D721Med (cell line): ENCODE measurements at regions not wholly inside any gene's neighbourhood (a gene's known extent, or its start where the extent isn't known, plus 50 kb on each side); places are given as distances from the start of the nearest gene placed in this dataset.

ENCODE experiments used
- DNase-seq: peaks from one replicate; pipeline ENCODE4 v3.0.0; 2011; ENCODE audit warnings: low spot score; ENCODE audit not compliant: insufficient read length
- FAIRE-seq: peaks from 2 replicates; lab custom pipeline; 2011; peaks lifted over from hg19 to GRCh38; lab: Jason Lieb, UNC
- CTCF ChIP-seq: IDR thresholded peaks from 2 replicates; pipeline ENCODE4 v1.5.1; 2012; ENCODE audit warnings: mild to moderate bottlenecking, control low read depth; ENCODE audit not compliant: insufficient read depth; ENCODE audit errors: missing control alignments

GRCh38 chr7:35386082-35386815 lies 132.3 kb upstream of the TBX20 start:
- TF ChIP-seq CTCF, result no peak
- no peak for DNase-seq
- FAIRE-seq, result no peak

GRCh38 chr7:35384761-35385700 lies 131.1 kb upstream of the TBX20 start:
- FAIRE-seq (no peak), DNase-seq (no peak)
- no peak for TF ChIP-seq CTCF

GRCh38 chr7:35380739-35381224 lies 126.9 kb upstream of the TBX20 start:
- TF ChIP-seq CTCF, result no peak
- no peak for DNase-seq
- FAIRE-seq, result no peak

GRCh38 chr7:35379481-35379880 lies 125.6 kb upstream of the TBX20 start:
- no peak for TF ChIP-seq CTCF
- DNase-seq (no peak), FAIRE-seq (no peak)

- DNase-seq (no peak), FAIRE-seq (no peak)
- TF ChIP-seq CTCF, result no peak
These were observed 121.6 kb upstream of the TBX20 start for GRCh38 chr7:35375516-35375915.

- FAIRE-seq, result no peak
- TF ChIP-seq CTCF, result no peak
- no peak for DNase-seq
These were observed 121.0 kb upstream of the TBX20 start for GRCh38 chr7:35374858-35375257.

GRCh38 chr7:35371221-35371620 lies 117.3 kb upstream of the TBX20 start:
- TF ChIP-seq CTCF, result no peak
- DNase-seq (no peak), FAIRE-seq (no peak)
